Small intestine (tissue), 7 donors: ENCODE measurements at regions not wholly inside any gene's neighbourhood (a gene's known extent, or its start where the extent isn't known, plus 50 kb on each side); places are given as distances from the start of the nearest gene placed in this dataset.
"Not testable (repeated sequence)": the region's sequence is repeated elsewhere in the genome, so short reads cannot be mapped to it uniquely, and the experiment has no call there.

Experiments
- DNase-seq, 2 donors: peaks; one replicate each; pipeline versions ENCODE4 v3.0.0 to v3.0.0-alpha.2; 2013
- FAIRE-seq: peaks from 2 replicates; lab custom pipeline; 2012; peaks lifted over from hg19 to GRCh38; lab: Jason Lieb, UNC
- H3K27ac ChIP-seq, 3 donors: one replicate each; pipeline ENCODE4 v1.5.1; 2013; ENCODE audit warnings: low read length in 2 of 3, mild to moderate bottlenecking in 2 of 3, control low read depth in 1 of 3, inconsistent platforms in 1 of 3, low read depth in 1 of 3, moderate library complexity in 1 of 3
- H3K27me3 ChIP-seq, 3 donors: one replicate each; pipeline ENCODE4 v1.6.1; 2013; ENCODE audit warnings: low read length in 3 of 3, inconsistent platforms in 1 of 3; ENCODE audit not compliant: control insufficient read depth in 3 of 3, insufficient read depth in 3 of 3
- H3K36me3 ChIP-seq, 3 donors: one replicate each; pipeline ENCODE4 v1.6.1; 2013; ENCODE audit warnings: low read length in 3 of 3, inconsistent platforms in 1 of 3, low read depth in 1 of 3, mild to moderate bottlenecking in 1 of 3, moderate library complexity in 1 of 3; ENCODE audit not compliant: control insufficient read depth in 3 of 3, insufficient read depth in 2 of 3
- H3K4me1 ChIP-seq, 3 donors: one replicate each; pipeline ENCODE4 v1.6.1; 2013; ENCODE audit warnings: low read length in 2 of 3, inconsistent platforms in 1 of 3, low read depth in 1 of 3, mild to moderate bottlenecking in 1 of 3, moderate library complexity in 1 of 3; ENCODE audit not compliant: control insufficient read depth in 3 of 3, insufficient read depth in 2 of 3
- H3K4me3 ChIP-seq, 3 donors: one replicate each; pipeline ENCODE4 v1.5.1; 2013; ENCODE audit warnings: low read length in 3 of 3, control low read depth in 1 of 3, inconsistent platforms in 1 of 3, low read depth in 1 of 3, mild to moderate bottlenecking in 1 of 3, moderate library complexity in 1 of 3
- H3K9me3 ChIP-seq, 2 donors: one replicate each; pipeline ENCODE4 v1.6.1; 2013; ENCODE audit warnings: low read depth in 1 of 2, low read length in 1 of 2; ENCODE audit not compliant: control insufficient read depth in 2 of 2, insufficient read depth in 1 of 2
- WGBS, 3 donors: extraction: QIAGEN DNeasy Blood & Tissue Kit; methylation state at CpG; one replicate each; pipeline ENCODE4 v1.1.7; 2013; 5-methylcytosine and 5-hydroxymethylcytosine counted together
- donor health status: healthy with polysubstance abuse.
- donor health status: control.
- donor health status: control.
- donor health status: Bipolar disorder and iron deficiency.
- donor health status: healthy.

DNA sequence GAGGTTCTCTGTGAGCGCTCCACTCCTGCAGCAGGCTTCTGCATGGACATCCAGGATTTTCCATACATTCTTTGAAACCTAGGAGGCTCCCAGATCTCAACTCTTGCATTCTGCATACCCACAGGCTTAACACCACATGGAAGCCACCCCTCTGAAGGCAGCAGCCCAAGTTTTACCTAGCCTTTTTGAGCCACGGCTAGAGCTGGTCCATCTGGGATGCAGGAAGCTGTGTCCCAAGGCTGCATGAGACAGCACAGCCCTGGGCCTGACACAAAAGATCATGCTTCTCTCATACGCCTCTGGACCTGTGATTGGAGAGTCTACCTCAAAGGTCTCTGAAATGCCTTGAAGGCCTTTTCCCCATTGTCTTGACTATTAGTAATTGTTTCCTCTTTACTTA, 53.6 kb upstream of the RPRM start:
- FAIRE-seq, result no peak
- WGBS, 3 donors, result 80 to 88% (median 86%) methylated on average over 3 of the region's 3 CpGs
- no peaks in the 10 kb centered on the region for H3K4me1 ChIP-seq

DNA sequence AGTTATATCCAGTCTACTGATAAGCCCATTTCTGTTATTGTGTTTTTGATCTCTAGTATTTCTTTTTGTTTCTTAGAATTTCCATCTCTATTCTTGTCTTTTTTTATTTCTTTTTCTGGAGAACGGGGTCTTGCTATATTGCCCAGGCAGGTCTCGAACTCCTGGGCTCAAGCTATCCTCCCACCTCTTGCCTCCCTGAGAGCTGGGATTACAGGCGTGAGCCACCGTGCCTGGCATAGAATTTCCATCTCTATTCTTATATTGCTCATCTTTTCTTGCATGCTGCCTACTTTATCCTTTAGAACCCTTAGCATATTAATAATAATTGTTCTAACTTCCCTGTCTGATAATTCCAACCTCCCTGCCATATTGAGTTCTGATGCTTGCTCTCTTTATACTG, 55.2 kb upstream of the RPRM start:
- H3K27me3 ChIP-seq, DNase-seq, H3K36me3 ChIP-seq, H3K4me1 ChIP-seq, H3K9me3 ChIP-seq, FAIRE-seq, H3K4me3 ChIP-seq, H3K27ac ChIP-seq: not testable (repeated sequence)
- WGBS, 3 donors, result 87 to 91% (median 87%) methylated on average over 4 of the region's 4 CpGs

More for the DNA sequence above, 53.6 kb upstream of the RPRM start:
- Histone ChIP-seq H3K36me3 (no peaks in the 10 kb centered on the region), H3K9me3 (no peaks in the 10 kb centered on the region), H3K4me3 (no peak overlapping the region), H3K27me3 (no peaks in the 10 kb centered on the region), H3K27ac (no peak overlapping the region)
- DNase-seq, result no peak

DNA sequence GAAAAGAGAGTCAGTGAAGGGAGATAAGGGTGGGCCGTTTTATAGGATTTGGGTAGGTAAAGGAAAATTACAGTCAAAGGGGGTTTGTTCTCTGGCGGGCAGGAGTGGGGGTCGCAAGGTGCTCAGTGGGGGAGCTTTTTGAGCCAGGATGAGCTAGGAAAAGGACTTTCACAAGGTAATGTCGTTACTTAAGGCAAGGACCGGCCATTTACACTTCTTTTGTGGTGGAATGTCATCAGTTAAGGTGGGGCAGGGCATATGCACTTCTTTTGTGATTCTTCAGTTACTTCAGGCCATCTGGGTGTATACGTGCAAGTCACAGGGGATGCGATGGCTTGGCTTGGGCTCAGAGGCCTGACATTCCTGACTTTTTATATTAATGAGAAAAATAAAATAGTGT, 56.0 kb upstream of the RPRM start:
- not testable (repeated sequence) for H3K9me3 ChIP-seq, H3K27ac ChIP-seq, H3K27me3 ChIP-seq, DNase-seq, FAIRE-seq, H3K4me1 ChIP-seq, H3K36me3 ChIP-seq, H3K4me3 ChIP-seq
- 75 to 81% (median 77%) methylated on average over 5 to 7 of the region's 7 CpGs for WGBS, 3 donors

DNA sequence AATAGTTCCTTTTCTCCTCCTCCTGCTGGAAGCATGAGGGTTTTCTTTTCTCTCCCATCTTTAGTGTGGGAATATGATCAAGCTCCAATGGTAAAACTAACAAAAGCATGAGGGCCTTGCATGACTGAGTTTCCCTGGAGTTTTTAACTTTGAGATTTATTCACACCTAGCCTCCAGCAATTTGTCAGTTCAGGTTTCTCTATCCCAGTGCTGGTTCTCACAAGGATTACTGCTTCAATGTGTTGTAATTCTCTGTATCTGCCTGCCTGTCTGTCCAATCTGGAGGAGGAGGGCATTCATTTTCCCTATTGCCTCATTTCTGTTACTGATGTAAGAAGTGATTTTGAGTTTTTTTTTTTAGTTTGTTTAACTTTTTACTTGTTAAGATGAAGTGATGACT, 57.6 kb upstream of the RPRM start:
- no peak for FAIRE-seq
- no peak overlapping the region for H3K27ac ChIP-seq

DNA sequence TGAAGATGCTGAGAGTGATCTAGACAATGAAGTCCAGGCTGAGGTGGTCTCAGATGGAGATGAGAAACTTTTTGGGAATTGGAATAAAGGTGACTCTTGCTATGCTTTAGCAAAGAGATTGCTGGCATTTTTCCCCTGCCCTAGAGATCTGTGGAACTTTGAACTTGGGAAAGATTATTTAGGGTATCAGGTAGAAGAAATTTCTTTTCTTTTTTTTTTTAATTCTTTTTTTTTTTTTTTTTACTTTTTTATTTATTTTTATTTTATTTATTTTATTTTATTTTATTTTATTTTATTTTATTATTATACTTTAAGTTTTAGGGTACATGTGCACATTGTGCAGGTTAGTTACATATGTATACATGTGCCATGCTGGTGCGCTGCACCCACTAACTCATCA, 59.5 kb upstream of the RPRM start:
- not testable (repeated sequence) for H3K9me3 ChIP-seq, H3K27me3 ChIP-seq, H3K4me3 ChIP-seq, H3K36me3 ChIP-seq, FAIRE-seq, DNase-seq, H3K27ac ChIP-seq, H3K4me1 ChIP-seq
- no CpG with 5 or more reads among the region's 1 CpG for WGBS, 3 donors

More for the DNA sequence above, 57.6 kb upstream of the RPRM start:
- no peaks in the 10 kb centered on the region for H3K4me1 ChIP-seq
- H3K4me3 ChIP-seq, result no peak overlapping the region
- no peaks in the 10 kb centered on the region for H3K27me3 ChIP-seq
- DNase-seq, result no peak
- H3K36me3 ChIP-seq, result no peaks in the 10 kb centered on the region
- H3K9me3 ChIP-seq, result peaks cover 0 to 8% of the 10 kb centered on the region in 2 donors

DNA sequence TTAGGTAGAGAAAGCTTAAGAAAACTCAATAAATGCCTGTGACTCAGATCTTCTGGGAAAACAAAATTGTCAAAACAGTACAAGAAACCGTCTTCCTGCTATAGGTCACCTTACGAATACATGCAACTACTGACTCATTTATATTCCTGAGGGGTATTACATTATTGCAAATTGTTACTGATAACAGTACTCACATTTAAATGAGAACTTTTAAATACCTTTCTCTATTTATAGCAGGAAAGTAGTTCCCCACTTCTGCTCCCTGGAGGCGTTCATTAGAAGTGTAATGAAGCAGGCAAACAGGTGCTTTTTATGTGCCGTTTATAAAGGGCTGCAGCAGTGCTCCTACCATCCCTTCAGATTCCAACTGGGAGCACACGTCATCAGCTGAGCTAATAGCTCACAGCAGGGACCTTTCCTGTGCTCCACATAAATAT, 65.1 kb upstream of the RPRM start:
- FAIRE-seq (no peak), DNase-seq (no peak)
- 35 to 39% (median 36%) methylated on average over 5 of the region's 5 CpGs for WGBS, 3 donors
- H3K27ac ChIP-seq, result no peak overlapping the region
- H3K9me3 ChIP-seq, result peaks cover 0 to 8% of the 10 kb centered on the region in 2 donors
- H3K4me3 ChIP-seq, result no peak overlapping the region
- H3K27me3 ChIP-seq, result no peaks in the 10 kb centered on the region
- H3K36me3 ChIP-seq, result no peaks in the 10 kb centered on the region
- no peaks in the 10 kb centered on the region for H3K4me1 ChIP-seq

DNA sequence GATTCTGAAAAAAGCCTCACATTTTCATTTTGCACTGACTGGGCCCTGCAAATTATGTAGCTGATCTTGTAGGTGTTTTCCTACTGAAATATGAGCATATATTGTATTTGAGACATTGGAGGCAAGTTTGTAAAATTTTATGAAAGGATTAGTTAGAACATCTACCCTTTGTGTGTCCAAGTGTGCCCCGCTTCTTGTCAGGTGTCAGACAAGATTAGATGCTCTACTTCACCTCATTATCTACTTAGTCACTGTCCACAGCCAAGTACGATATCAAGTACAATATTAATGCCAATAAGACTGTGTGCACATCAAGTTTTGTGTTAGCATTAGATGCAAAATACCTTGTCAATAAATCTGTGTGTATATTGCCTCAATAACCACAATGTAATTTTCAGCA, 67.8 kb upstream of the RPRM start:
- Histone ChIP-seq H3K4me1 (no peaks in the 10 kb centered on the region), H3K27ac (no peak overlapping the region), H3K4me3 (no peak overlapping the region), H3K27me3 (no peaks in the 10 kb centered on the region), H3K36me3 (no peaks in the 10 kb centered on the region), H3K9me3 (no peaks in the 10 kb centered on the region)
- WGBS, 3 donors, result 76 to 81% (median 79%) methylated on average over 2 of the region's 2 CpGs
- FAIRE-seq, result no peak
- no peak for DNase-seq

DNA sequence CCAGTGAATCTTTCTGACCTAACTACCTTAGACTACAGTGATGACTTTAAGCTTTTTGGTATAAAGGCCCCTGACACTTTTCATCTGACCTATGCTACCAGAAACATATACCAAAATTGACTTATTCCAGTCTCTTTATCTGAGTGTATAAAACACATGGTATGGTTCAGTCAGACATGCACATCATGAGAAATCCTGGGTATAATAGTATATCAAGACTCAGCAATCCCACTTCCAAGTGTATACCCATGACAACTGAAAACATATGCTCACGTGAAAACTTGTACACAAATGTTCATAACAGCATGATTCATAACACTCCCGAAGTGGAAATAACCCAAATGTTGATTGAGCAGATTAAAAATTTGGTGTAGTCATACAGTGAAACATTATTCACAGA, 70.0 kb upstream of the RPRM start:
- H3K27ac ChIP-seq, result no peak overlapping the region
- H3K4me3 ChIP-seq, result no peak overlapping the region
- H3K27me3 ChIP-seq, result no peaks in the 10 kb centered on the region
- WGBS, 3 donors, result 59 to 64% (median 62%) methylated on average over 2 of the region's 2 CpGs
- no peaks in the 10 kb centered on the region for H3K9me3 ChIP-seq
- no peaks in the 10 kb centered on the region for H3K4me1 ChIP-seq
- FAIRE-seq (no peak), DNase-seq (no peak)
- no peaks in the 10 kb centered on the region for H3K36me3 ChIP-seq

DNA sequence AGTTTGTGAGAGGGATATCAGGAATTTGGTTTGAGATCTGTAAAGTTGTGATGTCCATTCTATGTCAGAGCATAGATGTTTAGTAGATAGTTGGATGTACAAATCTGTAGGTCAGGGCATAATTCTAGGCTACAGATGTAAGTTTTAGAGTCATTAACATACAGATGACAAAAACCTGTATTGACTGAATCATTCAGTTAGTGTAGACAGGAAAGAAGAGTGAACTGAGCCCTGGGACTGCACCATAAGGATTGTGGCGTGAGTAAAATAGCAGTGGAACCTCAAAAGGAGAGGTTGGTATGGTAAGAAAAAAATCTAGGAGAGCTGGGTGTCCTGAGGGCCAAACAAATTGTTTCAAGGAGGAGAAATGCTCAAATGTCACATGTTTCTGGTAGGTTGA, 73.1 kb upstream of the RPRM start:
- Histone ChIP-seq H3K4me1 (no peaks in the 10 kb centered on the region), H3K27ac (no peak overlapping the region), H3K9me3 (no peaks in the 10 kb centered on the region), H3K27me3 (no peaks in the 10 kb centered on the region), H3K36me3 (no peaks in the 10 kb centered on the region), H3K4me3 (no peak overlapping the region)
- WGBS, 3 donors, result 54 to 71% (median 58%) methylated on average over 1 of the region's 1 CpG
- no peak for FAIRE-seq
- DNase-seq, result no peak
